Kidney (tissue), 13 donors: ENCODE measurements at regions not wholly inside any gene's neighbourhood (a gene's known extent, or its start where the extent isn't known, plus 50 kb on each side); places are given as distances from the start of the nearest gene placed in this dataset.

ENCODE experiments used
- DNase-seq, 5 donors: peaks; one replicate each; pipeline ENCODE4 v3.0.0-alpha.2; 2013 to 2020
- FAIRE-seq: peaks from 2 replicates; lab custom pipeline; 2012; peaks lifted over from hg19 to GRCh38; lab: Jason Lieb, UNC
- H3K27ac ChIP-seq, 2 donors: one replicate each; pipeline ENCODE4 v1.7.0; 2013; ENCODE audit warnings: low read depth in 2 of 2, low read length in 2 of 2, inconsistent platforms in 1 of 2
- H3K27me3 ChIP-seq: one replicate; pipeline ENCODE4 v1.7.1; 2013; ENCODE audit warnings: low read length, inconsistent platforms; ENCODE audit not compliant: control insufficient read depth, insufficient read depth
- H3K36me3 ChIP-seq, 3 donors: one replicate each; pipeline versions ENCODE4 v1.7.0 to v1.7.1; 2013; ENCODE audit warnings: low read length in 3 of 3, control low read depth in 1 of 3, inconsistent platforms in 1 of 3; ENCODE audit not compliant: insufficient read depth in 3 of 3, control insufficient read depth in 2 of 3
- H3K4me1 ChIP-seq, 3 donors: one replicate each; pipeline versions ENCODE4 v1.7.0 to v1.7.1; 2013; ENCODE audit warnings: low read length in 3 of 3, inconsistent platforms in 1 of 3, low read depth in 1 of 3; ENCODE audit not compliant: control insufficient read depth in 2 of 3, insufficient read depth in 2 of 3
- H3K4me3 ChIP-seq, 3 donors: one replicate each; pipeline versions ENCODE4 v1.7.0 to v1.8.1; 2013; ENCODE audit warnings: low read length in 3 of 3, control low read depth in 1 of 3, inconsistent platforms in 1 of 3
- H3K9ac ChIP-seq, 3 donors: one replicate each; pipeline versions ENCODE4 v1.7.0 to v1.7.1; 2013; ENCODE audit warnings: low read length in 3 of 3, control low read depth in 1 of 3, inconsistent platforms in 1 of 3
- H3K9me3 ChIP-seq, 3 donors: one replicate each; pipeline versions ENCODE4 v1.7.0 to v1.7.1; 2013; ENCODE audit warnings: low read length in 3 of 3, control low read depth in 1 of 3, inconsistent platforms in 1 of 3; ENCODE audit not compliant: control insufficient read depth in 2 of 3, insufficient read depth in 1 of 3
- intact Hi-C: fragments of 100-400 bp; cut with DNase I; formaldehyde crosslinking; loops from one replicate; pipeline ENCODE4 v1.11.1; 2022
- TF ChIP-seq, protein P1 (sequence below): IDR thresholded peaks from 3 replicates; pipeline ENCODE4 v1.5.1; 2012; ENCODE audit warnings: mild to moderate bottlenecking, moderate library complexity, borderline replicate concordance; ENCODE audit not compliant: insufficient read depth; ENCODE audit errors: extremely low read depth
- donor health status: control.
- donor health status: control.
- donor health status: control.
- donor health status: control.
- donor health status: control.
- donor health status: DM: yes; HTN: yes; CAD: no.
- donor health status: Normal renal cell carcinoma (clear cell type).

DNA sequence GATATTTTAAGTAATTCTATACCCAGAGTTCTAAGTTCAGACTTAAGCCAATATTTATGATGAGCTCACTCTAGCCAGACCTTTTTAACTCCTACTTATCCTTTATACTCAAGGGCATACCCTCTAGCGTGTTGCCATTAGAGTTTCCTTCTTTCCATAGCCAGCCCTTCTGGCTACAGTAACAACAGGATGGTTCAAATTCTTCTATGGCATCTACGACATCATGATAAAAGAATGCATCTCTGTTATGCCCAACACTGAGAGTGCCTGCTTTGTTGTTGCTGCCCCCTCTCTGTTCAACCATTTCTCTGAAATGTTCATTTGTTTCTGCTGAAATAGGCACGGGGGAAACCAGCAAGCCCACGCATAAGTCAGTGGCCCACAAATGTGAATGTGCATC lies 104.5 kb downstream of the UBE2NL start:
- Histone ChIP-seq H3K9me3 (no peaks in the 10 kb centered on the region), H3K9ac (no peak overlapping the region), H3K4me3 (no peak overlapping the region), H3K4me1 (no peaks in the 10 kb centered on the region), H3K27ac (no peak overlapping the region), H3K27me3 (no peaks in the 10 kb centered on the region), H3K36me3 (no peaks in the 10 kb centered on the region)
- DNase-seq (no peak), FAIRE-seq (no peak)
- TF ChIP-seq, protein P1, sequence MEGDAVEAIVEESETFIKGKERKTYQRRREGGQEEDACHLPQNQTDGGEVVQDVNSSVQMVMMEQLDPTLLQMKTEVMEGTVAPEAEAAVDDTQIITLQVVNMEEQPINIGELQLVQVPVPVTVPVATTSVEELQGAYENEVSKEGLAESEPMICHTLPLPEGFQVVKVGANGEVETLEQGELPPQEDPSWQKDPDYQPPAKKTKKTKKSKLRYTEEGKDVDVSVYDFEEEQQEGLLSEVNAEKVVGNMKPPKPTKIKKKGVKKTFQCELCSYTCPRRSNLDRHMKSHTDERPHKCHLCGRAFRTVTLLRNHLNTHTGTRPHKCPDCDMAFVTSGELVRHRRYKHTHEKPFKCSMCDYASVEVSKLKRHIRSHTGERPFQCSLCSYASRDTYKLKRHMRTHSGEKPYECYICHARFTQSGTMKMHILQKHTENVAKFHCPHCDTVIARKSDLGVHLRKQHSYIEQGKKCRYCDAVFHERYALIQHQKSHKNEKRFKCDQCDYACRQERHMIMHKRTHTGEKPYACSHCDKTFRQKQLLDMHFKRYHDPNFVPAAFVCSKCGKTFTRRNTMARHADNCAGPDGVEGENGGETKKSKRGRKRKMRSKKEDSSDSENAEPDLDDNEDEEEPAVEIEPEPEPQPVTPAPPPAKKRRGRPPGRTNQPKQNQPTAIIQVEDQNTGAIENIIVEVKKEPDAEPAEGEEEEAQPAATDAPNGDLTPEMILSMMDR = no peak
- intact Hi-C loops = no loop called here

DNA sequence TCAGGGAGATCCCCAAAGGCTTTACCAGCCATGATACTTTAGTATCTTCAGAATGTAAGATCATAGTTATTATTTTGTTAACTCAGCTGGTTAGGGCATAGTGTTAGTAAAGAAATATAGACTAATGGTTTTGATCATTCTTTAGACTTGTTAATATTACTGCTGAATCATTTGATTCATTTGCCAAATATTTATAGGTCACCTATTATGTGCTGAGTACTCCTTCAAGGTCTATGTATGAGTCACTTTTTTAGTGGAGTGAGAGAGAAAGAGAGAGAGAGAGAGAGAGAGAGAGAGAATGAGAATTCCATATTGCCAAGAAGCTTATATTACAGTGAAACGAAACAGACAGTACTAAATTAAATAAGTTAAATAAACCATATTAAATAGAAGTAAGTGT lies 110.3 kb downstream of the UBE2NL start:
- intact Hi-C loops = no loop called here
- Histone ChIP-seq H3K4me1 (no peaks in the 10 kb centered on the region), H3K27me3 (no peaks in the 10 kb centered on the region), H3K27ac (no peak overlapping the region), H3K9me3 (no peaks in the 10 kb centered on the region), H3K9ac (no peak overlapping the region), H3K4me3 (no peak overlapping the region), H3K36me3 (no peaks in the 10 kb centered on the region)
- FAIRE-seq (no peak), DNase-seq (no peak)
- TF ChIP-seq, protein P1 = no peak

DNA sequence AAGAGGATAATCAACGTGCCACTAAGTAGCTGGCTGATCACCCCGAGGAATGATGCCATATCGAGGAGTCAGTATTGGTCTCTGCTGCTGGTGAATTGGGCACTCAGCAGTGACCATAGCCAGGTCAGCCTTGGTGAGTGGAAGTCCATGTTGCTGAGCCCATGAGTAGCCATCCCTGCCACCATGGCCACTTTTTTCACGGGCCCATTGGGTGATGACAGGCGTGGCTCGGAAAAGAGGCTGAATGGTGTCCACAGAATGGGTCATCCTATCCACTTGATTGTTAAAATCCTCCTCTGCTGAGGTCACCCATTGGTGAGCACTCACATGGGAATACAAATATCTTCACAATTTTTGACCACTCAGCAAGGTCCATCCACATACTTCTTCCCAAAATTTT lies 114.4 kb downstream of the UBE2NL start:
- no peaks in the 10 kb centered on the region for H3K4me1 ChIP-seq
- TF ChIP-seq, protein P1 = no peak
- no peak for DNase-seq
- H3K9ac ChIP-seq = no peak overlapping the region
- H3K27ac ChIP-seq = no peak overlapping the region
- H3K27me3 ChIP-seq = no peaks in the 10 kb centered on the region
- no peaks in the 10 kb centered on the region for H3K9me3 ChIP-seq
- H3K36me3 ChIP-seq = no peaks in the 10 kb centered on the region
- intact Hi-C loops = no loop called here
- FAIRE-seq = no peak
- no peak overlapping the region for H3K4me3 ChIP-seq

DNA sequence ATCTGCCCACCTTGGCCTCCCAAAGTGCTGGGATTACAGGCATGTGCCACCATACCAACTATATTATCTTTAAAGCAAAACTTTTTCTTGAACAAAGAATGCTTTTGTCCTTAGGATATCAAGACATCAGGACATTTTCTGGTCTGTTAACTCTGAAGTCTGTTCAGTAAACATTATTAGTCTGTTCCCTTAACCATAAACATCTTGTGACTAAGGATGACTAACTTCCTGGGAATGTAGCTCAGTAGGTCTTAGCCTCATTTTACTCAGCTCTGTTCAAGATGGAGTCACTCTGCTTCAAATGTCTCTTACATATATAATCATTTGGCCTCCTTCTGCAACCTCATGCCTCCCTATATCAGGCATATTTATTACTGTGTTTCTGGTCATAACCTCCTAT lies 122.9 kb downstream of the UBE2NL start:
- H3K27ac ChIP-seq = no peak overlapping the region
- no peak overlapping the region for H3K4me3 ChIP-seq
- intact Hi-C loops = no loop called here
- no peaks in the 10 kb centered on the region for H3K4me1 ChIP-seq
- H3K9me3 ChIP-seq = no peaks in the 10 kb centered on the region
- H3K9ac ChIP-seq = no peak overlapping the region
- FAIRE-seq (no peak), DNase-seq (peak in 2 of 5 donors; percentile 0 to 1)
- TF ChIP-seq, protein P1 = no peak
- H3K36me3 ChIP-seq = no peaks in the 10 kb centered on the region
- no peaks in the 10 kb centered on the region for H3K27me3 ChIP-seq
